Liver (tissue), 8 donors: ENCODE measurements at regions not wholly inside any gene's neighbourhood (a gene's known extent, or its start where the extent isn't known, plus 50 kb on each side); places are given as distances from the start of the nearest gene placed in this dataset.

Experiments used
- DNase-seq: peaks from one replicate; pipeline ENCODE4 v3.0.0-alpha.2; 2017; ENCODE audit warnings: low spot score
- H3K27ac ChIP-seq, 2 donors: one replicate each; pipeline ENCODE4 v1.7.0; 2013; ENCODE audit warnings: inconsistent platforms in 2 of 2, low read length in 2 of 2, control low read depth in 1 of 2, low read depth in 1 of 2, mild to moderate bottlenecking in 1 of 2
- H3K27me3 ChIP-seq, 4 donors: one replicate each; pipeline versions ENCODE4 v1.6.1 to v1.7.0; 2013; ENCODE audit warnings: low read length in 3 of 4, inconsistent platforms in 1 of 4, mild to moderate bottlenecking in 1 of 4, moderate library complexity in 1 of 4; ENCODE audit not compliant: control insufficient read depth in 4 of 4, insufficient read depth in 4 of 4
- H3K36me3 ChIP-seq, 4 donors: one replicate each; pipeline versions ENCODE4 v1.6.1 to v1.7.0; 2013; ENCODE audit warnings: low read length in 3 of 4, mild to moderate bottlenecking in 3 of 4, low read depth in 1 of 4, moderate library complexity in 1 of 4; ENCODE audit not compliant: control insufficient read depth in 4 of 4, insufficient read depth in 3 of 4
- H3K4me1 ChIP-seq, 4 donors: one replicate each; pipeline versions ENCODE4 v1.6.1 to v1.7.0; 2013; ENCODE audit warnings: low read length in 3 of 4, mild to moderate bottlenecking in 3 of 4, moderate library complexity in 1 of 4; ENCODE audit not compliant: control insufficient read depth in 4 of 4, insufficient read depth in 4 of 4
- H3K4me3 ChIP-seq, 3 donors: one replicate each; pipeline versions ENCODE4 v1.6.1 to v1.7.0; 2013; ENCODE audit warnings: low read length in 3 of 3, control low read depth in 1 of 3, low read depth in 1 of 3, mild to moderate bottlenecking in 1 of 3
- H3K9ac ChIP-seq, 2 donors: one replicate each; pipeline ENCODE4 v1.7.0; 2013; ENCODE audit warnings: low read length in 2 of 2, mild to moderate bottlenecking in 2 of 2, moderate library complexity in 2 of 2, control low read depth in 1 of 2, low read depth in 1 of 2
- H3K9me3 ChIP-seq, 4 donors: one replicate each; pipeline versions ENCODE4 v1.6.1 to v1.7.0; 2013; ENCODE audit warnings: low read length in 3 of 4; ENCODE audit not compliant: control insufficient read depth in 4 of 4
- CTCF ChIP-seq: fragments of 150-350 bp; IDR thresholded peaks from 2 replicates; pipeline ENCODE4 v1.5.1; 2017; ENCODE audit warnings: improper control_type of control experiment, low read depth, low read length; ENCODE audit not compliant: missing input control
- EGR1 ChIP-seq, 2 donors: IDR thresholded peaks; 2 replicates each; pipeline ENCODE4 v1.6.1; 2016 to 2018; ENCODE audit warnings: antibody characterized with exemption in 2 of 2, low read depth in 2 of 2
- FOXA1 ChIP-seq: IDR thresholded peaks from 2 replicates; pipeline ENCODE4 v1.6.1; 2016; ENCODE audit warnings: antibody characterized with exemption
- FOXA2 ChIP-seq: IDR thresholded peaks from 2 replicates; pipeline ENCODE4 v1.6.1; 2016; ENCODE audit warnings: antibody characterized with exemption
- GABPA ChIP-seq, 2 donors: IDR thresholded peaks in 1 of 2; conservative IDR thresholded peaks in 1 of 2; 2 replicates each; pipeline ENCODE4 v1.6.1; 2016; ENCODE audit warnings: antibody characterized with exemption in 2 of 2, mild to moderate bottlenecking in 1 of 2, moderate library complexity in 1 of 2
- HNF4A ChIP-seq, 2 donors: conservative IDR thresholded peaks; 2 replicates each; pipeline ENCODE4 v1.6.1; 2016; ENCODE audit warnings: antibody characterized with exemption in 2 of 2, mild to moderate bottlenecking in 2 of 2
- HNF4G ChIP-seq: IDR thresholded peaks from 2 replicates; pipeline ENCODE4 v1.6.1; 2016; ENCODE audit warnings: antibody characterized with exemption
- JUND ChIP-seq, 2 donors: IDR thresholded peaks; 2 replicates each; pipeline ENCODE4 v1.6.1; 2016; ENCODE audit warnings: antibody characterized with exemption in 2 of 2
- NR2F2 ChIP-seq: IDR thresholded peaks from 2 replicates; pipeline ENCODE4 v1.6.1; 2016; ENCODE audit warnings: antibody characterized with exemption
- RAD21 ChIP-seq, 2 donors: IDR thresholded peaks; 2 replicates each; pipeline ENCODE4 v1.6.1; 2016; ENCODE audit warnings: antibody characterized with exemption in 2 of 2, mild to moderate bottlenecking in 2 of 2
- REST ChIP-seq: IDR thresholded peaks from 2 replicates; pipeline ENCODE4 v1.6.1; 2016; ENCODE audit warnings: antibody characterized with exemption, mild to moderate bottlenecking
- RXRA ChIP-seq, 2 donors: IDR thresholded peaks; 2 replicates each; pipeline ENCODE4 v1.6.1; 2017 to 2018; ENCODE audit warnings: antibody characterized with exemption in 2 of 2, mild to moderate bottlenecking in 1 of 2
- SP1 ChIP-seq: IDR thresholded peaks from 2 replicates; pipeline ENCODE4 v1.6.1; 2018; ENCODE audit warnings: antibody characterized with exemption, mild to moderate bottlenecking
- TAF1 ChIP-seq: conservative IDR thresholded peaks from 2 replicates; pipeline ENCODE4 v1.6.1; 2016; ENCODE audit warnings: antibody characterized with exemption, mild to moderate bottlenecking
- YY1 ChIP-seq: IDR thresholded peaks from 2 replicates; pipeline ENCODE4 v1.6.1; 2016; ENCODE audit warnings: antibody characterized with exemption, mild to moderate bottlenecking
- ZBTB33 ChIP-seq: IDR thresholded peaks from 2 replicates; pipeline ENCODE4 v1.6.1; 2016; ENCODE audit warnings: antibody characterized with exemption
- WGBS: extraction: QIAGEN DNeasy Blood & Tissue Kit; methylation state at CpG from one replicate; pipeline ENCODE4 v1.1.7; 2013; 5-methylcytosine and 5-hydroxymethylcytosine counted together
- TF ChIP-seq, protein P1 (sequence below): IDR thresholded peaks from 2 replicates; pipeline ENCODE4 v1.6.1; 2016; ENCODE audit warnings: antibody characterized with exemption
- TF ChIP-seq, protein P2 (sequence below): IDR thresholded peaks from 2 replicates; pipeline ENCODE4 v1.6.1; 2016; ENCODE audit warnings: antibody characterized with exemption
- donor health status: healthy.
- donor health status: healthy.
- donor health status: healthy.
- donor health status: healthy.
- donor health status: healthy.

DNA sequence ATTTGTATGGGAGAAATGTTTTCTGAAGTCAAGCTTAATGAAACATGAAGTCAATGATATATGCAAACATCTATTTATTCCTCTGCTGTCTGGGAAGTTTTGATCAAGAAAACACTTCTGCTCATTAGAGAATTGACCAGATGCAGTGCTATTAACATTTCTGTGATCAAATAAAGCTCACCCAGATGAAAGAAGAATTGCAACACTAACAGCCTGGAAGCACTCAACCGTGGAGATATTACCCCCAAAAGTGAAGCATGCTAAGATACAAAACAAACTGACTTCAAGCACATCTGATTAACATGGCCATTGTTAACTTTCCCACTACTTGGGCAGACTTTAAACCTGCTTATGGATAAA, 73.7 kb upstream of the GUCY1A1 start:
- WGBS: 68% methylated on average over 1 of the region's 1 CpG
- H3K27me3 ChIP-seq: no peaks in the 10 kb centered on the region
- H3K36me3 ChIP-seq: no peaks in the 10 kb centered on the region
- no peak overlapping the region for H3K27ac ChIP-seq
- H3K9ac ChIP-seq: no peak overlapping the region
- TF ChIP-seq FOXA1 (no peak), CTCF (no peak), NR2F2 (no peak), FOXA2 (no peak), TAF1 (no peak), HNF4A (conservative IDR thresholded peaks at IDR 0.05) (no peak), JUND (IDR thresholded peaks at IDR 0.05) (no peak), GABPA (IDR thresholded peaks at IDR 0.05 in 1 of 2, conservative IDR thresholded peaks at IDR 0.05 in 1 of 2) (no peak), EGR1 (IDR thresholded peaks at IDR 0.05; ENCODE audit: low read depth in 2 of 2) (no peak)
- TF ChIP-seq, protein P1, sequence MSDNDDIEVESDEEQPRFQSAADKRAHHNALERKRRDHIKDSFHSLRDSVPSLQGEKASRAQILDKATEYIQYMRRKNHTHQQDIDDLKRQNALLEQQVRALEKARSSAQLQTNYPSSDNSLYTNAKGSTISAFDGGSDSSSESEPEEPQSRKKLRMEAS: no peak
- TF ChIP-seq, protein P2, sequence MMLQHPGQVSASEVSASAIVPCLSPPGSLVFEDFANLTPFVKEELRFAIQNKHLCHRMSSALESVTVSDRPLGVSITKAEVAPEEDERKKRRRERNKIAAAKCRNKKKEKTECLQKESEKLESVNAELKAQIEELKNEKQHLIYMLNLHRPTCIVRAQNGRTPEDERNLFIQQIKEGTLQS: no peak
- H3K9me3 ChIP-seq: peaks cover 0 to under 1% (median 0%) of the 10 kb centered on the region in 4 donors
- no peak for DNase-seq
- H3K4me1 ChIP-seq: peaks cover 0 to 4% (median 0%) of the 10 kb centered on the region in 4 donors
- H3K4me3 ChIP-seq: no peak overlapping the region

- no peak for DNase-seq
- 78% methylated on average over 3 of the region's 3 CpGs for whole genome bisulfite sequencing
- Histone ChIP-seq H3K9ac (no peak overlapping the region), H3K4me3 (no peak overlapping the region), H3K9me3 (peaks cover 0 to 3% (median 0%) of the 10 kb centered on the region in 4 donors), H3K4me1 (no peaks in the 10 kb centered on the region), H3K36me3 (no peaks in the 10 kb centered on the region), H3K27ac (no peak overlapping the region), H3K27me3 (no peaks in the 10 kb centered on the region)
- TF ChIP-seq HNF4G (no peak), YY1 (no peak), JUND (IDR thresholded peaks at IDR 0.05) (no peak), REST (no peak), ZBTB33 (no peak), GABPA (IDR thresholded peaks at IDR 0.05 in 1 of 2, conservative IDR thresholded peaks at IDR 0.05 in 1 of 2) (no peak), TAF1 (no peak), SP1 (no peak), HNF4A (conservative IDR thresholded peaks at IDR 0.05) (no peak), EGR1 (IDR thresholded peaks at IDR 0.05; ENCODE audit: low read depth in 2 of 2) (no peak), NR2F2 (no peak), FOXA1 (no peak), FOXA2 (no peak), RAD21 (IDR thresholded peaks at IDR 0.05) (no peak), CTCF (no peak), RXRA (IDR thresholded peaks at IDR 0.05) (no peak)
- TF ChIP-seq, protein P2: no peak
- TF ChIP-seq, protein P1: no peak
Measured at GRCh38 chr4:155592179-155592937, 74.3 kb upstream of the GUCY1A1 start.
